Right atrium auricular region (tissue), 2 donors: ENCODE measurements at regions not wholly inside any gene's neighbourhood (a gene's known extent, or its start where the extent isn't known, plus 50 kb on each side); places are given as distances from the start of the nearest gene placed in this dataset.

Experiments used
- DNase-seq: peaks from one replicate; pipeline ENCODE4 v3.0.0-alpha.2; 2019; ENCODE audit warnings: low spot score
- H3K27ac ChIP-seq, 2 donors: fragments of 200-600 bp; sonication (generic); 1 replicate in 1 of 2; 2 replicates in 1 of 2; pipeline ENCODE4 v1.5.1; 2016 to 2019
- H3K27me3 ChIP-seq, 2 donors: fragments of 200-600 bp; sonication (generic); one replicate each; pipeline versions ENCODE4 v1.5.1 to v1.6.0; 2017 to 2019
- H3K36me3 ChIP-seq: fragments of 200-600 bp; sonication (generic); one replicate; pipeline ENCODE4 v1.5.1; 2016
- H3K4me1 ChIP-seq, 2 donors: fragments of 200-600 bp; sonication (generic); one replicate each; pipeline versions ENCODE4 v1.5.1 to v1.6.0; 2017 to 2019
- H3K4me3 ChIP-seq, 2 donors: fragments of 200-600 bp; sonication (generic); 1 replicate in 1 of 2; 2 replicates in 1 of 2; pipeline ENCODE4 v1.5.1; 2017 to 2019; ENCODE audit warnings: mild to moderate bottlenecking in 1 of 2, moderate library complexity in 1 of 2
- H3K9me3 ChIP-seq, 2 donors: fragments of 200-600 bp; sonication (generic); one replicate each; pipeline ENCODE4 v1.5.1; 2019
- TF ChIP-seq, protein P1 (sequence below), 2 donors: fragments of 200-600 bp; sonication (generic); IDR thresholded peaks; one replicate each; pipeline ENCODE4 v1.5.1; 2019; ENCODE audit warnings: antibody characterized with exemption in 2 of 2

DNA sequence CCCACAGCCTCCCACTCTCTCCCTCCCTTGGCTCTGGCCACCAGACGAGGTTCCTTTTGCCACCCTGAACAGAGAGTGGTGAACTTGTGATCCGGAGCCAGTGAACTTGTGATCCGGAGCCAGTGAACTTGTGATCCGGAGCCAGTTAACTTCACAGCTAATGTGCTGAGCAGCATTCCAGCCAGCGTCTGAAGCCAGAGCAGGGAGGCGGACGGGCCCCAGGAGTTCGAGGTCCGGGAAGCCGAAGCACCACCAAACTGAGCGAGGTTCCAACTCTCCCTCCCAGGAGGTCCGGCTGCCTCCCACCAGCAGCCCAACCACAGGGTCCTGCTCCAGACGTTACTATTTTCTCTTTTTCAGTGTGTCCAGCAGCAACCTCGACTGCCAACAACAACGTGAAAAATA is 85.8 kb downstream of the SYF2 start:
- no peaks in the 10 kb centered on the region for H3K9me3 ChIP-seq
- no peaks in the 10 kb centered on the region for H3K4me1 ChIP-seq
- TF ChIP-seq, protein P1, sequence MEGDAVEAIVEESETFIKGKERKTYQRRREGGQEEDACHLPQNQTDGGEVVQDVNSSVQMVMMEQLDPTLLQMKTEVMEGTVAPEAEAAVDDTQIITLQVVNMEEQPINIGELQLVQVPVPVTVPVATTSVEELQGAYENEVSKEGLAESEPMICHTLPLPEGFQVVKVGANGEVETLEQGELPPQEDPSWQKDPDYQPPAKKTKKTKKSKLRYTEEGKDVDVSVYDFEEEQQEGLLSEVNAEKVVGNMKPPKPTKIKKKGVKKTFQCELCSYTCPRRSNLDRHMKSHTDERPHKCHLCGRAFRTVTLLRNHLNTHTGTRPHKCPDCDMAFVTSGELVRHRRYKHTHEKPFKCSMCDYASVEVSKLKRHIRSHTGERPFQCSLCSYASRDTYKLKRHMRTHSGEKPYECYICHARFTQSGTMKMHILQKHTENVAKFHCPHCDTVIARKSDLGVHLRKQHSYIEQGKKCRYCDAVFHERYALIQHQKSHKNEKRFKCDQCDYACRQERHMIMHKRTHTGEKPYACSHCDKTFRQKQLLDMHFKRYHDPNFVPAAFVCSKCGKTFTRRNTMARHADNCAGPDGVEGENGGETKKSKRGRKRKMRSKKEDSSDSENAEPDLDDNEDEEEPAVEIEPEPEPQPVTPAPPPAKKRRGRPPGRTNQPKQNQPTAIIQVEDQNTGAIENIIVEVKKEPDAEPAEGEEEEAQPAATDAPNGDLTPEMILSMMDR (IDR thresholded peaks at IDR 0.05), result no peak
- H3K4me3 ChIP-seq, result no peak overlapping the region
- DNase-seq, result no peak
- H3K36me3 ChIP-seq, result no peaks in the 10 kb centered on the region
- no peaks in the 10 kb centered on the region for H3K27me3 ChIP-seq
- H3K27ac ChIP-seq, result no peak overlapping the region

DNA sequence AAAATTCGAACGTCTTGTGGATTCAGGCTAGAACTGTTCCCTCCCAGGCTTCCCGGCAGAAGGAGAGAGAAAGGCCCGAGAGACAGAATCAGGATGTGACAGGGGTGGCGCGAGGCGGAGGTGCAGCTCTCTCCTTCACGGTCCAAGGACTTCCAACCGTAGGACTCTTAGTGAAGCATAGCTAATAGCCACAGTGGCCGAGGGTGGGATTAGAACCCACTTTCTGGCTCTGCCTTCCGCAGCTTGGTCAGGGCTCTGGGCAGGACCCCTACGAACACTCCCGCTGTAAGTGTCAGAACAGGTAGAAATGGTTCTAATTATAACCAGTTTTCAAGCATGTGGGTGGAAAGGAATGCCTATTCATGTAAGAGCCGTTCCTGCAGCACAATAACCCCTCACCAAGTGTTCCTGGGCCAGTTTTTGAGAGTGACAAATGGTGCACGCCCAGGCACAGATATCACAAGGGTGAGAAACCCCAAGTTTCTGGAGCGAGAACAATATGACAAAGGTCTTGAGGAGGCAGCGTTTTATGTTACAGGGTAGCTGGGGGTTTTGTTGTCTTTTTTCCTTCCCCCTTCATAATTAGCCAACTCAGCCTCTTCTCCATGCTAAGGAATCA is 86.4 kb downstream of the SYF2 start:
- Histone ChIP-seq H3K27me3 (no peaks in the 10 kb centered on the region), H3K4me3 (no peak overlapping the region), H3K9me3 (no peaks in the 10 kb centered on the region), H3K27ac (no peak overlapping the region), H3K4me1 (no peaks in the 10 kb centered on the region), H3K36me3 (no peaks in the 10 kb centered on the region)
- no peak for DNase-seq
- TF ChIP-seq, protein P1 (IDR thresholded peaks at IDR 0.05), result no peak

DNA sequence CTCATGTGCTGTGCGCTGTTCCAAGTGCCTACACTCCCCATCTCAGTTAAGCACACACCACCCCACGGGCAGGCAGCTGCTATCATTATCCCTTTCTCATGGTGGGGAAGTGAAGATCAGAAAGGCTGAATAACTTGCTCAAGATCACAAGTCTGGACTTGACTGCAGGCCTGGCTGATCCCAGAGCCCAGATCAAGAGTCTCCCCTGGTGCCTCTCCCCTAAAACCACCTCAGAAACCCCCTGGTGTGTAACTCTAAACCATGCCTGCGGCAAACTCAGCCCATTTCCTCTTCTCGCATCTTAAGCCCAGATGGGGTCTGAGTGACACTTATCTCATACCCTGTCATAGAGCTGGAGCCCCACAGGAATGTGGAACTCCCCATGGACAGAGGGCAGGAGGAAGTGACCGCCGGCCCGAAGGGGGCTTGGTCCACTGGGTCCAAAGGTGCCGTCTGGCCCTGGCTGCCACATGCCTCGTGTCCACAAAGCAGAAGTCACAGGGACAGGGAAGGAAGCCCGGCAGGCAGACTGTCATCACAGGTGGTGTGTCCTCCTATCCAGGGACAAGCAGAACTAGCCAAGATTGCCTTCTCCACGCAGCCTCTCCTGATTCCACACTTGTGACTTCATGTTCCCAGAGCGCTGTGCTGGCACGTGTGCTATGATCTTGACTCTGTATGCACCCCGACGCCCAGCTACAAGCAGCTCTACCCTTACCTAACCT is 92.1 kb downstream of the SYF2 start:
- Histone ChIP-seq H3K36me3 (no peaks in the 10 kb centered on the region), H3K4me3 (no peak overlapping the region), H3K4me1 (no peaks in the 10 kb centered on the region), H3K27ac (no peak overlapping the region), H3K27me3 (no peaks in the 10 kb centered on the region), H3K9me3 (no peaks in the 10 kb centered on the region)
- DNase-seq, result no peak
- TF ChIP-seq, protein P1 (IDR thresholded peaks at IDR 0.05), result no peak

DNA sequence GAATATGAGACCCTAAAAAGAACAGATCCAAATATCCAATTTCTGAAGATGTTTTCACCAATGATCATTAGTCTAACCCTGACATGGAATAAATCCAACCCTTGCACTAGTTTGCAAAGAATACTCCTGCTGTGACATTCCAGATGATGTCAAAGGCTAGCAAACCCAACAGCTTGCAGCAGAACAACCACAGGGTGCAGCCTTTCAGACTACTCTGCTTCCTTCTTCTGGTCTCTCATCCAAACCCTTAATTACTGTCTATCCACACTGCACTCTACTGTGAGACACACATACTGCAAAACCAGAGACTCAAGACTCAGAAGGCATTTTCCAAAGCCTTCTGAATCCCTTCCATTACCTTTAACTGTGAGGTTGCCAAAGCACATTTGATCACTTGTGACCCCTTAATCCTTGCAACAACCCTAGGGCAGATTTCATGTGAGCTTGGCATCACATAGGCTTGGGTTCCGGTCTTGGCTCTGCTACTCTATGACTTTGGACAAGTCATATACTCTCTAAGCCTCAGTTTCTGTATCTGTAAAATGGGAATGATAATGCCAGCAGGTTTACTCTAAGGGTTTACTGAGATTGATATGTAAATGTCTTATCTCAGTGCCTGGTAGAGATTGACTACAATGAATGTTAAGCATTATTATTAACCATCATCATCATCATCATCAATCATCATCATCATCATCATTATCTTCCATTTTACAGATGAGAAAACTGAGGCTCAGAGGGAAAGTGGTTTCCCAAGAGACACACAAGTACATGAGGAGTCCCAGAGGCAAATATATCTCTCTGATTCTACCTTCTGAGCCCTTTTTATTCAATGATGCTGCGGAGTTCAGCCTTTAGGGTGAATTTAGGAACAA is 94.5 kb downstream of the SYF2 start:
- TF ChIP-seq, protein P1 (IDR thresholded peaks at IDR 0.05), result no peak
- Histone ChIP-seq H3K9me3 (no peaks in the 10 kb centered on the region), H3K36me3 (no peaks in the 10 kb centered on the region), H3K27me3 (no peaks in the 10 kb centered on the region), H3K4me3 (no peak overlapping the region), H3K27ac (no peak overlapping the region), H3K4me1 (no peaks in the 10 kb centered on the region)
- no peak for DNase-seq

DNA sequence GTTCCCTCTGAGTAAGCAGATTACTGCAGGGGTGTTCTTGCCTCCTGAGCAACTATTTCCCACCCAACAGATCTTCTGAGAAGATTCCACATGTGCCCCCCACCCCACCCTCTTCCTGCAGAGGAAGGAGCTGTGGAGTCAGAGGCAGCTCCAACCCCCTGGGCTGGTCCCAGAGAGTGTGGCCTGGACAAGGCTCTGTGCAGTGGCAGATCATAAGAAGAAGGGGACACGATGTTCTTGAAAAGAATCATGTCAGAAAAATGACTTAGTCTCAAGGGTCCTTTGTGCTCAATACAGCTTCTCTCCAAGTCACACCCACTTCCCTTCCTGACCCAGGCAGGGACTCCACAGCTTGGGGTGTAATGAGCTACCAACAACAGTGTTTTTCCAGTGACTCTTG is 95.2 kb downstream of the SYF2 start:
- Histone ChIP-seq H3K9me3 (no peaks in the 10 kb centered on the region), H3K27ac (no peak overlapping the region), H3K27me3 (no peaks in the 10 kb centered on the region), H3K4me1 (no peaks in the 10 kb centered on the region), H3K4me3 (no peak overlapping the region), H3K36me3 (no peaks in the 10 kb centered on the region)
- TF ChIP-seq, protein P1 (IDR thresholded peaks at IDR 0.05), result no peak
- no peak for DNase-seq
